ENCODE measurements at regions not wholly inside any gene's neighbourhood (a gene's known extent, or its start where the extent isn't known, plus 50 kb on each side); places are given as distances from the start of the nearest gene placed in this dataset.
A peak's percentile ranks its signal among the peaks of the same experiment; 100 is the strongest.
"Not testable (repeated sequence)": the region's sequence is repeated elsewhere in the genome, so short reads cannot be mapped to it uniquely, and the experiment has no call there.

DNA sequence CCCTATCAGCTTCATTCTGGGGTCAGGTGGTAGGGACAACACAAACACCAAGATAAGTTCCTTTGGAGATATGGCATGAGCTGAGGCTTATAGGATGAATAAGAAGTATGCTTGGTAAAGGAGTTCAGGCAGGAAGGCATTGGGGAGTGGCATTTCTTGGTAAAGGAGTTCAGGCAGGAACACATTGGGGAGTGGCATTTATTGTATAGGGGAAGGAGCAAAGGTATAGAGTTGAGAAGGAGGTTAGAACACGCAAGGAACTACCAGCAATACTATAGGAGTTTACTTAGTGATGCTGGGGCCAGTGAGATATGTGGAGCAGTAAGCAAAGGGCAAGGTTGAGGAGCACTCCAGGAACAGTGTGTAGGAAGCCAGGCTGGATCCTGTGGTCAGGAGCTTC, 625.9 kb downstream of the TTLL7 start:
- H3K9me3 ChIP-seq; DNase-seq; H3K4me3 ChIP-seq; H3K4me1 ChIP-seq; H3K27me3 ChIP-seq; H3K27ac ChIP-seq; H3K36me3 ChIP-seq; intact Hi-C loops (cut with DNase I): not testable (repeated sequence)
- WGBS, 2 donors = 35 to 71% methylated on average over 1 of the region's 1 CpG

DNA sequence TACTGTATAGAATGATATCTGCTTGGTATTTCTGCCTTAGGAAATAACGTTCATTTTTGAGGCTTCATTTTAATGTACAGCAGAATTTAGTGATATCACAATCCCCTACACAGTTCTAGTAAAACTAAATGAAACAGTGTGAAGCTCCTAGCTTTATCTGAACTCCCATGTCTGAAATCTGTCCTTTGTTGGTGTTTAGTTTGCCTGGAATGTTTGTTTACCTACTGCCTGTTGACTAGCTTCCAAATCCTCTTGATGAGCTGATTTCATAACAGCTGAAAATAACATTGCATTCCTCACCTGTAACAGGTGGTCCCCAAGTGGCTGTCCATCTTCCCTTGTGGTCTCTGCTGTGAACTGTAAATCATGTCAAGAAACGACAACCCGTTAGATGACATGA, 629.1 kb downstream of the TTLL7 start:
- H3K36me3 ChIP-seq; H3K4me3 ChIP-seq; H3K27ac ChIP-seq; H3K27me3 ChIP-seq; H3K9me3 ChIP-seq; intact Hi-C loops (cut with DNase I); DNase-seq; H3K4me1 ChIP-seq: not testable (repeated sequence)
- WGBS, 2 donors = 68 to 69% methylated on average over 3 of the region's 3 CpGs

DNA sequence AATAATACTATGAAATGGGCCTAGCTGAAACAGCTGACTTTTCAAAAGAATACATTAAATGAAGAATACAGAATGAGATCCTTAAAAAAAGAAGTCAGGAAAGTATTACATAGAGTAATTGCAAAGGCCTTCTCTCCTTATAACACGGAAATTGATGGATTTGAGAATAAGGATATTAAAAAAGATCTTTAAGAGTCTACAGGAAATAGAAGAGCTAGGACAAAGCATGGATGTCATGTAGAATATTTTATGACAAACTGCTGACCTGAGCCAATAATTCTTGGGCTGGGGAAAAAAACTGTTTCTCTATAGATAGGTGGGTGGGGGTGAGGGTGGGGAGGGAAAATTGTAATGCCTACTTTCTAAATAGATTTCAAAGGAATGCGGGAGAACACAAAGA, 633.6 kb downstream of the TTLL7 start:
- DNase-seq; H3K36me3 ChIP-seq; H3K4me1 ChIP-seq; H3K9me3 ChIP-seq; H3K27ac ChIP-seq; H3K4me3 ChIP-seq; intact Hi-C loops (cut with DNase I); H3K27me3 ChIP-seq: not testable (repeated sequence)
- WGBS, 2 donors = 91 to 93% methylated on average over 2 of the region's 2 CpGs

DNA sequence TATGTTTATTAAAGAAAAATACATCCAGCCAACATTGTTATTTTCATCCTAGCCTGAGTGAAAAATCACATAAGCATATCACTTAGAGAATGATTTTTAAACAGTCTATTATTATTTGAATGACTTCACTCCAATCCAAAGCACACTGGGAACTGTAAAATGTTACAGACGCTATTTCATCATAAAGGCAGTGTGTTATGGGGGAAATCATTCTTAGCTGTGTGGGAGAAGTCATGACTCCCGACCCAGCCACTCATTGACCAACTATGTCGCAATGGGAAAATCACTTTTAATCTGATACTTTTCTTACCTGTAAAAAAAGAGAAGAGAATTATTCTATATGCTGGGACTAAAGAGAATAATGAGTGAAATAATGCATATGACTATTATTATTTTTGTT, 653.6 kb downstream of the TTLL7 start:
- H3K9me3 ChIP-seq; H3K4me1 ChIP-seq; intact Hi-C loops (cut with DNase I); H3K4me3 ChIP-seq; DNase-seq; H3K27me3 ChIP-seq; H3K36me3 ChIP-seq; H3K27ac ChIP-seq: not testable (repeated sequence)
- whole genome bisulfite sequencing, 2 donors = 78 to 84% methylated on average over 3 of the region's 3 CpGs

GRCh38 chr1:83343767-83344166, 655.2 kb downstream of the TTLL7 start:
- H3K27me3 ChIP-seq; DNase-seq; intact Hi-C loops (cut with DNase I); H3K9me3 ChIP-seq; H3K4me1 ChIP-seq; H3K4me3 ChIP-seq; H3K27ac ChIP-seq; H3K36me3 ChIP-seq: not testable (repeated sequence)
- WGBS, 2 donors = 88 to 91% methylated on average over 6 of the region's 6 CpGs

GRCh38 chr1:83342995-83343394, 655.9 kb downstream of the TTLL7 start:
- H3K4me3 ChIP-seq; H3K9me3 ChIP-seq; H3K27me3 ChIP-seq; H3K36me3 ChIP-seq; H3K27ac ChIP-seq; intact Hi-C loops (cut with DNase I); H3K4me1 ChIP-seq: not testable (repeated sequence)
- peak; percentile 60 for DNase-seq

DNA sequence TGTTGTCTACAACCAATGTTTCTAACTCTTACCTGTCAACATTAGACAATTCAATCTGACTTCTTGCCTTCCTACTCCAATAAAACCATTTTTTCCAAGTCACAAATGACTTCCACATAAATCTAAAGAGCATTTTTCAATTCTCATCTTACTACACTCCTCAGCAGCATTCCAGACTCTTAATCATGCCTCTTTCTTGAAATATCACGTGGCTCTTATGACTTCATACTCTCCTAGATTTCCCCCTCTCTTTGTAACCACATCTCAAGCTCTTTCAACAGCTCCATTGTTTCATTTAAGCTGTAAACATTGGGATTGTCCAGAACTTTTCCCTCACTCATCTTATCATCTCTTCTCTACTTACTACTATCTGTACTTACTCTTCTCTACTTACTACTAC, 666.6 kb downstream of the TTLL7 start:
- H3K4me1 ChIP-seq; H3K27me3 ChIP-seq; H3K27ac ChIP-seq; DNase-seq; H3K36me3 ChIP-seq; H3K9me3 ChIP-seq; H3K4me3 ChIP-seq; intact Hi-C loops (cut with DNase I): not testable (repeated sequence)
- WGBS, 2 donors = no CpG with 5 or more reads among the region's 1 CpG

DNA sequence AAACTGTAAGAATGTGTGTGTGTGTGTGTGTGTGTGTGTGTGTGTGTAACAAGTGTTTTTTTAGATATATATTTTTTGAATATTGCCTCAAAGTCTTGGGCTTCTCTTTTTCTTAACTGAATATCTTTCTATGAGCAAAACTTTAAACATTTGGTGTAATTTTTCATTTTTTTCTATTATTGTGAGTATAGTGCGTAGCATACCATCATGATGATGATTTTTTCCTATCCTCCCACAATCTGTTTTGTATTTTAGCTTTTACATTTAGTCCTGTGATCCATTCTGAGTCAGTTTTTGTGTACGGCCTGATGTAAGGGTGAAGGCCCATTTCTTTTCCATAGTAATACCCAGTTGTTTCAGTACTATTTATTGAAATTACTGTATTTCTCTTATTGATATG, 680.6 kb downstream of the TTLL7 start:
- WGBS, 2 donors = 90 to 93% methylated on average over 2 of the region's 2 CpGs
- H3K27me3 ChIP-seq = no peaks in the 10 kb centered on the region
- TF ChIP-seq EP300 (IDR thresholded peaks at IDR 0.05) = no peak
- no peak for TF ChIP-seq POLR2AphosphoS5 (IDR thresholded peaks at IDR 0.05)
- TF ChIP-seq POLR2A (IDR thresholded peaks at IDR 0.05) = no peak
- TF ChIP-seq, protein P1, sequence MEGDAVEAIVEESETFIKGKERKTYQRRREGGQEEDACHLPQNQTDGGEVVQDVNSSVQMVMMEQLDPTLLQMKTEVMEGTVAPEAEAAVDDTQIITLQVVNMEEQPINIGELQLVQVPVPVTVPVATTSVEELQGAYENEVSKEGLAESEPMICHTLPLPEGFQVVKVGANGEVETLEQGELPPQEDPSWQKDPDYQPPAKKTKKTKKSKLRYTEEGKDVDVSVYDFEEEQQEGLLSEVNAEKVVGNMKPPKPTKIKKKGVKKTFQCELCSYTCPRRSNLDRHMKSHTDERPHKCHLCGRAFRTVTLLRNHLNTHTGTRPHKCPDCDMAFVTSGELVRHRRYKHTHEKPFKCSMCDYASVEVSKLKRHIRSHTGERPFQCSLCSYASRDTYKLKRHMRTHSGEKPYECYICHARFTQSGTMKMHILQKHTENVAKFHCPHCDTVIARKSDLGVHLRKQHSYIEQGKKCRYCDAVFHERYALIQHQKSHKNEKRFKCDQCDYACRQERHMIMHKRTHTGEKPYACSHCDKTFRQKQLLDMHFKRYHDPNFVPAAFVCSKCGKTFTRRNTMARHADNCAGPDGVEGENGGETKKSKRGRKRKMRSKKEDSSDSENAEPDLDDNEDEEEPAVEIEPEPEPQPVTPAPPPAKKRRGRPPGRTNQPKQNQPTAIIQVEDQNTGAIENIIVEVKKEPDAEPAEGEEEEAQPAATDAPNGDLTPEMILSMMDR (IDR thresholded peaks at IDR 0.05) = no peak
- intact Hi-C loops (cut with DNase I) = no loop called here
- H3K27ac ChIP-seq = no peak overlapping the region
- no peaks in the 10 kb centered on the region for H3K36me3 ChIP-seq
- H3K4me1 ChIP-seq = peaks cover 0 to 4% (median 0%) of the 10 kb centered on the region in 4 donors
- H3K9me3 ChIP-seq = no peaks in the 10 kb centered on the region
- H3K4me3 ChIP-seq = no peak overlapping the region
- DNase-seq = no peak

DNA sequence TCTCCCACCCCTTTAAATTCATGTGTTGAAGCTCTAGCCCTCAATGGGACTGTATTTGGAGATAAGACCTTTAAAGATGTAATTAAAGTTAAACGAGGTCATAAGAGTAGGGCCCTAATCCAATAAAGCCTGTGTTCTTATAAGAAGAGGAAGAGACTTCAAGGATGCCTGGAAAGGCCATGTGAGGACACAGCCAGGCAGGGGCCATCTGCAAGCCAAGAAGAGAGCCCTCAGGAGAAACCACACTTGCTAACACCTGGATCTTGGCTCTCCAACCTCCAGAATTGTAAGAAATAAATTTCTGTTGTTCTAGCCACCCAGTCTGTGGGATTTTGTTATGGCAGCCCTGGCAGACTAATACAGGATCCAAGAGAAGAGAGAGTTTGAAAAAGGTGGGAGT, 683.5 kb downstream of the TTLL7 start:
- DNase-seq; H3K9me3 ChIP-seq; intact Hi-C loops (cut with DNase I); H3K4me1 ChIP-seq; H3K27ac ChIP-seq; H3K36me3 ChIP-seq; H3K4me3 ChIP-seq; H3K27me3 ChIP-seq: not testable (repeated sequence)
- 9 to 40% methylated on average over 1 of the region's 1 CpG for WGBS, 2 donors

DNA sequence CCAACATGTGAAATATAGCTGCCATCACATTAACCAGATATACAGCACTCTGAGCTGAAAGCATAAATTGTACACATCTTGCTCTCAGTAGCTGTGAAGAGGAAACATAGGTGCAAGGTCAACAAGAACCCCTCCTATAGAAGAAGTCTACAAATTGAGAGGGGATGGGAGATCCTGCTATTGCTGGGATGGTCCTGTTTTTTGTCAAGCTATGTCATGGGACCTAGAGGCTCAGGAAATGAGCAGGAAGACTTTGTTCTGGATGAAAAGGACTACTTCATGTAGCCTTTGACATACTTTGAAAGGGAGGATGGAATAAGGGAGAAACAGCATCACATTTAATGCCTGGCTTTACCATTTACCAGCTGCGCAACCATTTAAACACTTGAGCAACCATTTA, 688.8 kb downstream of the TTLL7 start:
- intact Hi-C loops (cut with DNase I); H3K4me3 ChIP-seq; DNase-seq; H3K36me3 ChIP-seq; H3K4me1 ChIP-seq; H3K27me3 ChIP-seq; H3K9me3 ChIP-seq; H3K27ac ChIP-seq: not testable (repeated sequence)
- WGBS, 2 donors = 95 to 96% methylated on average over 1 of the region's 1 CpG

GRCh38 chr1:83309035-83309434, 689.9 kb downstream of the TTLL7 start:
- intact Hi-C loops (cut with DNase I); H3K27me3 ChIP-seq; H3K27ac ChIP-seq; H3K4me1 ChIP-seq; H3K36me3 ChIP-seq; H3K9me3 ChIP-seq; H3K4me3 ChIP-seq; DNase-seq: not testable (repeated sequence)
- WGBS, 2 donors = 80 to 89% methylated on average over 2 of the region's 2 CpGs

DNA sequence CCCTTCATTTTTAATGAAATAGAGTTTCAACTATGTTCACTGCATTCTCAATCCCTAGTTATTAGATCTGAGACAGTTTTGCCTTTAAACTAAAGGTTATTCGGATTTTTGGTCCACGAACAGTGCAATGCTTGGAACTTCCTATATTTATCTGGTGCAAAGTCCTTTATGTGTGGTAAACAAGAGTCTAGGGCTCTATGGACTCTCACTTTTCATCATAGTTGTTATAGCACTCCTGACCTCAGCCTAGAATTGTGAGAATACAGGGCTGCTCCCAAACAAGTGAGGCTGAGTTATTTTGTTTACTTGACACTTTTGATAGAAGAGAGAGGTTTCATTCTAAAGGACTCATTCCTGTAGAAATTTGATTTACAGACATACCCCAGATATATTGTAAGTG, 692.1 kb downstream of the TTLL7 start:
- H3K4me3 ChIP-seq; H3K27me3 ChIP-seq; DNase-seq; H3K9me3 ChIP-seq; H3K4me1 ChIP-seq; H3K36me3 ChIP-seq; intact Hi-C loops (cut with DNase I); H3K27ac ChIP-seq: not testable (repeated sequence)
- 59 to 91% methylated on average over 2 of the region's 2 CpGs for WGBS, 2 donors

DNA sequence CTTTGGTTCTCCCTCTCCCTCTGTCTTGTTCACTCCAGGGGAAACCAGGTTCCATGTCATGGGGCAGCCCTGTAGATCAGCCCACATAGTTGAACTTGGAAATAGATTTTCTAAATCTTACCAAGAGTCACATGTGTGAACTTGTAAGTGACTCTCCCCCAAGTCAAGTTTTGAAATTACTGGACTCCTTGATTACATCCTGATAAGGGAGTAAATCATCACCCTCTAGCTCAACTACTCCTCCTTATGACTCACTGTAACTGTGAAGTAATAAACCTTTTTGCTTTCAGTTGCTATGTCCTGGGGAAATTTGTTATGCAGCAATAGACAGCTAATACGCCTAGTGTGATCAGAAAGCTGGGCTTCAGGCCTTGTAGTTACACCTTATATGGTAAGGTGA, 703.3 kb downstream of the TTLL7 start:
- WGBS, 2 donors = 81 to 84% methylated on average over 1 of the region's 1 CpG
- H3K9me3 ChIP-seq; H3K27ac ChIP-seq; H3K27me3 ChIP-seq; H3K36me3 ChIP-seq; H3K4me3 ChIP-seq; intact Hi-C loops (cut with DNase I); H3K4me1 ChIP-seq; DNase-seq: not testable (repeated sequence)
